Right lobe of liver (tissue), 4 donors: ENCODE measurements at regions not wholly inside any gene's neighbourhood (a gene's known extent, or its start where the extent isn't known, plus 50 kb on each side); places are given as distances from the start of the nearest gene placed in this dataset.

ENCODE experiments used
- CTCF ChIP-seq, 4 donors: fragments of 200-600 bp in 3 of 4; fragments of 450-650 bp in 1 of 4; IDR thresholded peaks; one replicate each; pipeline versions ENCODE4 v1.5.1 to v1.8.0; 2016 to 2022; ENCODE audit warnings: antibody characterized with exemption in 4 of 4, mild to moderate bottlenecking in 2 of 4
- POLR2A ChIP-seq: fragments of 450-650 bp; IDR thresholded peaks from one replicate; pipeline ENCODE4 v1.6.1; 2017; ENCODE audit warnings: antibody characterized with exemption, mild to moderate bottlenecking
- donor health status: DM: no; HTN: no; CAD: no.
- donor health status: DM: no; HTN: no; CAD: no.
- donor health status: DM: no; HTN: yes; CAD: no.

DNA sequence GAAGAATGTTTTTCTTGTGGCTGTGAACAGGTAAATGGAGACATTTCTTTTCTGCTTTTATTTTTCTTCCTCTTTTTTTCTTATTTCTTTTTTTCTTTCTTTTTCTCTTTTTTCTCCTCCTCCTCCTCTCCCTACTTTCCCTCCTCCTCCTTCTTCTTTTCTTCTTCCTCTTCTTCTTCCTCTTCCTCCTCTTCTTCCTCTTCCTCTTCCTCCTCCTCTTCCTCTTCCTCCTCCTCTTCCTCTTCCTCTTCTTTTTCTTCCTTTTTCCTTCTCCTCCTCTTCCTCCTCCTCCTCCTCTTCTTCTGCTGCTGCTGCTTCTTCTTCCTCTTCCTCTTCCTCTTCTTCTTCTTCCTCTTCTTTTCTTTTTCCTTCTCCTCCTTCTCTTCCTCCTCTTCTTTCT is 65.3 kb upstream of the NTRK2 start:
- TF ChIP-seq CTCF (IDR thresholded peaks at IDR 0.05) = no peak
- no peak for TF ChIP-seq POLR2A
